ENCODE measurements at regions not wholly inside any gene's neighbourhood (a gene's known extent, or its start where the extent isn't known, plus 50 kb on each side); places are given as distances from the start of the nearest gene placed in this dataset.

DNA sequence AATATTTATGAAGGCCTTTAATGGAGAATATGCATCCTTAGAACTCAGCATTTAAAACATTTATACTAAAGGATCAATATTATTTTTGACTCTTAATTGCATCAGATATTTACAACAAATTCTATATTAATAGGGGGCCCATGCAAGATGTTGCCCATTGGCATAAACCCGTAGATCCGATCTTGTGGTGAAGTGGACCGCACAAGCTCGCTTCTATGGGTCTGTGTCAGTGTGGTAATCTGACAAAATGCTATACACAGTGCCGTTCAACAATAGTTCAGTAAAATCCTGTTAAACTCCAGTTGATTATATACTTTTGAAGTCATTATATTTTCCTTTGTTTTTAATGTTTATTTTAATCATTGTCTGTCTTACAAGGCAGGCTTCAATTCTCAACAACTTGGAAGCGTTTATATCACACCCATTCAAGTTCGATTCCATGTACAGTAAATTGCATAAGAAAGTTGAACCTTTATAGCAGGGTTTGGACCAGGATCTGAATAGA lies 809.2 kb downstream of the USP25 start:
- TF ChIP-seq, protein P1, sequence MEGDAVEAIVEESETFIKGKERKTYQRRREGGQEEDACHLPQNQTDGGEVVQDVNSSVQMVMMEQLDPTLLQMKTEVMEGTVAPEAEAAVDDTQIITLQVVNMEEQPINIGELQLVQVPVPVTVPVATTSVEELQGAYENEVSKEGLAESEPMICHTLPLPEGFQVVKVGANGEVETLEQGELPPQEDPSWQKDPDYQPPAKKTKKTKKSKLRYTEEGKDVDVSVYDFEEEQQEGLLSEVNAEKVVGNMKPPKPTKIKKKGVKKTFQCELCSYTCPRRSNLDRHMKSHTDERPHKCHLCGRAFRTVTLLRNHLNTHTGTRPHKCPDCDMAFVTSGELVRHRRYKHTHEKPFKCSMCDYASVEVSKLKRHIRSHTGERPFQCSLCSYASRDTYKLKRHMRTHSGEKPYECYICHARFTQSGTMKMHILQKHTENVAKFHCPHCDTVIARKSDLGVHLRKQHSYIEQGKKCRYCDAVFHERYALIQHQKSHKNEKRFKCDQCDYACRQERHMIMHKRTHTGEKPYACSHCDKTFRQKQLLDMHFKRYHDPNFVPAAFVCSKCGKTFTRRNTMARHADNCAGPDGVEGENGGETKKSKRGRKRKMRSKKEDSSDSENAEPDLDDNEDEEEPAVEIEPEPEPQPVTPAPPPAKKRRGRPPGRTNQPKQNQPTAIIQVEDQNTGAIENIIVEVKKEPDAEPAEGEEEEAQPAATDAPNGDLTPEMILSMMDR (conservative IDR thresholded peaks at IDR 0.05; ENCODE audit: low read depth, low read length): no peak
- no peak for TF ChIP-seq EZH2 (IDR thresholded peaks at IDR 0.05; ENCODE audit: borderline replicate concordance, low read depth, low read length, poor library complexity, severe bottlenecking)

Data from A673 (cell line).